PC-9 (cell line): ENCODE measurements at regions not wholly inside any gene's neighbourhood (a gene's known extent, or its start where the extent isn't known, plus 50 kb on each side); places are given as distances from the start of the nearest gene placed in this dataset.
A peak's percentile ranks its signal among the peaks of the same experiment; 100 is the strongest.
"Not testable (repeated sequence)": the region's sequence is repeated elsewhere in the genome, so short reads cannot be mapped to it uniquely, and the experiment has no call there.

ENCODE experiments used
- BruUV-seq: library from RNA; stranded (reverse); fragments of 400-500 nt; replicated peaks from 2 replicates; lab custom pipeline; 2021; lab: Mats Ljungman, UMichigan
- CTCF ChIA-PET: fragments of 300-600 bp; sonication (Branson Sonifier 250); formaldehyde crosslinking; loops from one replicate; lab custom pipeline; 2022; ENCODE audit warnings: antibody characterized with exemption; lab: Charles Lee
- POLR2A ChIA-PET: fragments of 300-600 bp; sonication (Branson Sonifier 250); formaldehyde crosslinking; loops from one replicate; lab custom pipeline; 2022; ENCODE audit warnings: antibody characterized with exemption; ENCODE audit not compliant: unreplicated experiment; lab: Charles Lee
- DNase-seq, 2 experiments: peaks; one replicate each; pipeline versions ENCODE4 v3.0.0 to v3.0.0-alpha.2; 2015 to 2022; ENCODE audit warnings: mixed read lengths in 1 of 2
- H2AFZ ChIP-seq: fragments of 200-600 bp; sonication (generic); 2 replicates; pipeline ENCODE4 v1.8.1; 2017; ENCODE audit warnings: antibody characterized with exemption
- H3F3A ChIP-seq: fragments of 200-600 bp; sonication (generic); 2 replicates; pipeline ENCODE4 v1.8.1; 2017; ENCODE audit warnings: antibody characterized with exemption, mild to moderate bottlenecking, low read depth; ENCODE audit not compliant: insufficient read depth
- H3K27ac ChIP-seq: fragments of 200-600 bp; sonication (generic); 2 replicates; pipeline ENCODE4 v1.6.1; 2016; ENCODE audit warnings: mixed run types
- H3K27me3 ChIP-seq: fragments of 200-600 bp; sonication (generic); 2 replicates; pipeline ENCODE4 v1.6.1; 2016; ENCODE audit warnings: low read depth, mixed run types; ENCODE audit not compliant: insufficient read depth
- H3K36me3 ChIP-seq: fragments of 200-600 bp; sonication (generic); 2 replicates; pipeline ENCODE4 v1.6.1; 2016; ENCODE audit warnings: low read depth, mixed run types
- H3K4me1 ChIP-seq: fragments of 200-600 bp; sonication (generic); replicated peaks from 2 replicates; pipeline ENCODE4 v1.6.1; 2016; ENCODE audit warnings: mixed run types; ENCODE audit not compliant: insufficient read depth
- H3K4me2 ChIP-seq: fragments of 200-600 bp; sonication (generic); 2 replicates; pipeline ENCODE4 v1.6.1; 2017; ENCODE audit warnings: mixed run types
- H3K4me3 ChIP-seq: fragments of 200-600 bp; sonication (generic); 2 replicates; pipeline ENCODE4 v1.6.1; 2016; ENCODE audit warnings: mixed run types
- H3K79me2 ChIP-seq: fragments of 200-600 bp; sonication (generic); 2 replicates; pipeline ENCODE4 v1.6.1; 2017; ENCODE audit warnings: low read depth, mixed run types
- H3K9me2 ChIP-seq: fragments of 200-600 bp; sonication (generic); 2 replicates; pipeline ENCODE4 v1.8.1; 2017; ENCODE audit warnings: mild to moderate bottlenecking; ENCODE audit not compliant: insufficient read depth
- H3K9me3 ChIP-seq: fragments of 200-600 bp; sonication (generic); 2 replicates; pipeline ENCODE4 v1.8.1; 2016; ENCODE audit warnings: low read depth; ENCODE audit not compliant: insufficient read depth
- H4K20me1 ChIP-seq: fragments of 200-600 bp; sonication (generic); 2 replicates; pipeline ENCODE4 v1.8.1; 2017; ENCODE audit not compliant: insufficient read depth
- CTCF ChIP-seq: fragments of 200-600 bp; sonication (generic); conservative IDR thresholded peaks from 2 replicates; pipeline ENCODE4 v1.6.1; 2017; ENCODE audit warnings: mixed run types, antibody characterized with exemption, mild to moderate bottlenecking, moderate library complexity
- EZH2 ChIP-seq: fragments of 200-600 bp; sonication (generic); IDR thresholded peaks from 2 replicates; pipeline ENCODE4 v1.8.0; 2017; ENCODE audit warnings: antibody characterized with exemption, low read depth
- intact Hi-C: fragments of 100-400 bp; cut with micrococcal nuclease; formaldehyde crosslinking; loops from one replicate; pipeline ENCODE4 v1.10.0; 2022; ENCODE audit not compliant: unreplicated experiment

- no peaks in the 10 kb centered on the region for H4K20me1 ChIP-seq
- H3K27ac ChIP-seq, result no peak overlapping the region
- H3K4me3 ChIP-seq, result no peak overlapping the region
- H3K27me3 ChIP-seq, result no peaks in the 10 kb centered on the region
- H3F3A ChIP-seq, result no peaks in the 10 kb centered on the region
- intact Hi-C loops, result no loop called here
- H3K9me2 ChIP-seq, result no peaks in the 10 kb centered on the region
- TF ChIP-seq EZH2 (no peak), CTCF (no peak)
- ChIA-PET CTCF (no interaction called here), POLR2A (no interaction called here)
- BruUV-seq, result no TSS peak
- no peak overlapping the region for H2AFZ ChIP-seq
- no peaks in the 10 kb centered on the region for H3K79me2 ChIP-seq
- no peaks in the 10 kb centered on the region for H3K9me3 ChIP-seq
- no peaks in the 10 kb centered on the region for H3K36me3 ChIP-seq
- no peak for DNase-seq
- H3K4me2 ChIP-seq, result 0 out of 2 replicates have a peak overlapping the region, but pooled peaks have one; percentile 26
- H3K4me1 ChIP-seq, result peaks cover 20% of the 10 kb centered on the region
Observed at GRCh38 chr12:89824822-89825221, 116.2 kb upstream of the ATP2B1 start.

- H3K9me2 ChIP-seq, BruUV-seq, H3K4me3 ChIP-seq, H2AFZ ChIP-seq, H3K27me3 ChIP-seq, intact Hi-C loops, H3K27ac ChIP-seq, H3F3A ChIP-seq, POLR2A ChIA-PET, DNase-seq, H3K79me2 ChIP-seq, CTCF ChIA-PET, H3K9me3 ChIP-seq, H4K20me1 ChIP-seq, H3K4me2 ChIP-seq, H3K36me3 ChIP-seq: not testable (repeated sequence)
- peaks cover 25% of the 10 kb centered on the region for H3K4me1 ChIP-seq
Observed at GRCh38 chr12:89822992-89823391, 114.4 kb upstream of the ATP2B1 start.

- no peak overlapping the region for H3K27ac ChIP-seq
- no peaks in the 10 kb centered on the region for H3K9me2 ChIP-seq
- no TSS peak for BruUV-seq
- H3K9me3 ChIP-seq, result no peaks in the 10 kb centered on the region
- no peak for TF ChIP-seq EZH2
- TF ChIP-seq CTCF, result no peak
- no peak overlapping the region for H2AFZ ChIP-seq
- CTCF ChIA-PET, result no interaction called here
- peaks cover 36% of the 10 kb centered on the region for H3K4me1 ChIP-seq
- POLR2A ChIA-PET, result no interaction called here
- H3K4me3 ChIP-seq, result no peak overlapping the region
- H3F3A ChIP-seq, result peaks cover 6% of the 10 kb centered on the region
- intact Hi-C loops, result no loop called here
- H3K79me2 ChIP-seq, result no peaks in the 10 kb centered on the region
- no peaks in the 10 kb centered on the region for H4K20me1 ChIP-seq
- H3K4me2 ChIP-seq, result no peak overlapping the region
- H3K36me3 ChIP-seq, result no peaks in the 10 kb centered on the region
- no peaks in the 10 kb centered on the region for H3K27me3 ChIP-seq
- DNase-seq, result no peak
Observed at GRCh38 chr12:89821896-89822295, 113.3 kb upstream of the ATP2B1 start.

GRCh38 chr12:89817501-89818226 is 109.0 kb upstream of the ATP2B1 start:
- intact Hi-C loops, result no loop called here
- H3K4me3 ChIP-seq, result no peak overlapping the region
- TF ChIP-seq CTCF (no peak), EZH2 (no peak)
- H3K4me2 ChIP-seq, result peak overlapping the region; percentile 30
- H3K9me2 ChIP-seq, result no peaks in the 10 kb centered on the region
- ChIA-PET CTCF (no interaction called here), POLR2A (no interaction called here)
- peaks cover 18% of the 10 kb centered on the region for H3K4me1 ChIP-seq
- peak in 1 of 2 experiments; percentile 70 for DNase-seq
- H4K20me1 ChIP-seq, result no peaks in the 10 kb centered on the region
- no peaks in the 10 kb centered on the region for H3K36me3 ChIP-seq
- no TSS peak for BruUV-seq
- peaks cover 6% of the 10 kb centered on the region for H3F3A ChIP-seq
- H2AFZ ChIP-seq, result no peak overlapping the region
- H3K9me3 ChIP-seq, result no peaks in the 10 kb centered on the region
- peak overlapping the region; percentile 35 for H3K27ac ChIP-seq
- no peaks in the 10 kb centered on the region for H3K79me2 ChIP-seq
- no peaks in the 10 kb centered on the region for H3K27me3 ChIP-seq
